ENCODE measurements at regions not wholly inside any gene's neighbourhood (a gene's known extent, or its start where the extent isn't known, plus 50 kb on each side); places are given as distances from the start of the nearest gene placed in this dataset.

GRCh38 chr13:103395139-103395538 is 328.9 kb upstream of the SLC10A2 start:
- TF ChIP-seq CTCF (IDR thresholded peaks at IDR 0.05; ENCODE audit: low read depth, low read length, poor library complexity, severe bottlenecking) (no peak), EZH2phosphoT487 (IDR thresholded peaks at IDR 0.05; ENCODE audit: borderline replicate concordance, low read length) (no peak)
